Liver (tissue), 7 donors: ENCODE measurements at regions not wholly inside any gene's neighbourhood (a gene's known extent, or its start where the extent isn't known, plus 50 kb on each side); places are given as distances from the start of the nearest gene placed in this dataset.

ENCODE experiments used
- DNase-seq: peaks from one replicate; pipeline ENCODE4 v3.0.0-alpha.2; 2017; ENCODE audit warnings: low spot score
- H3K27ac ChIP-seq, 2 donors: one replicate each; pipeline ENCODE4 v1.7.0; 2013; ENCODE audit warnings: inconsistent platforms in 2 of 2, low read length in 2 of 2, control low read depth in 1 of 2, low read depth in 1 of 2, mild to moderate bottlenecking in 1 of 2
- H3K27me3 ChIP-seq, 4 donors: one replicate each; pipeline versions ENCODE4 v1.6.1 to v1.7.0; 2013; ENCODE audit warnings: low read length in 3 of 4, inconsistent platforms in 1 of 4, mild to moderate bottlenecking in 1 of 4, moderate library complexity in 1 of 4; ENCODE audit not compliant: control insufficient read depth in 4 of 4, insufficient read depth in 4 of 4
- H3K36me3 ChIP-seq, 4 donors: one replicate each; pipeline versions ENCODE4 v1.6.1 to v1.7.0; 2013; ENCODE audit warnings: low read length in 3 of 4, mild to moderate bottlenecking in 3 of 4, low read depth in 1 of 4, moderate library complexity in 1 of 4; ENCODE audit not compliant: control insufficient read depth in 4 of 4, insufficient read depth in 3 of 4
- H3K4me1 ChIP-seq, 4 donors: one replicate each; pipeline versions ENCODE4 v1.6.1 to v1.7.0; 2013; ENCODE audit warnings: low read length in 3 of 4, mild to moderate bottlenecking in 3 of 4, moderate library complexity in 1 of 4; ENCODE audit not compliant: control insufficient read depth in 4 of 4, insufficient read depth in 4 of 4
- H3K4me3 ChIP-seq, 3 donors: one replicate each; pipeline versions ENCODE4 v1.6.1 to v1.7.0; 2013; ENCODE audit warnings: low read length in 3 of 3, control low read depth in 1 of 3, low read depth in 1 of 3, mild to moderate bottlenecking in 1 of 3
- H3K9ac ChIP-seq, 2 donors: one replicate each; pipeline ENCODE4 v1.7.0; 2013; ENCODE audit warnings: low read length in 2 of 2, mild to moderate bottlenecking in 2 of 2, moderate library complexity in 2 of 2, control low read depth in 1 of 2, low read depth in 1 of 2
- H3K9me3 ChIP-seq, 4 donors: one replicate each; pipeline versions ENCODE4 v1.6.1 to v1.7.0; 2013; ENCODE audit warnings: low read length in 3 of 4; ENCODE audit not compliant: control insufficient read depth in 4 of 4
- ATF3 ChIP-seq: IDR thresholded peaks from 2 replicates; pipeline ENCODE4 v1.6.1; 2016; ENCODE audit warnings: antibody characterized with exemption
- CTCF ChIP-seq: fragments of 150-350 bp; IDR thresholded peaks from 2 replicates; pipeline ENCODE4 v1.5.1; 2017; ENCODE audit warnings: improper control_type of control experiment, low read depth, low read length; ENCODE audit not compliant: missing input control
- EGR1 ChIP-seq, 2 donors: IDR thresholded peaks; 2 replicates each; pipeline ENCODE4 v1.6.1; 2016 to 2018; ENCODE audit warnings: antibody characterized with exemption in 2 of 2, low read depth in 2 of 2
- FOXA1 ChIP-seq: IDR thresholded peaks from 2 replicates; pipeline ENCODE4 v1.6.1; 2016; ENCODE audit warnings: antibody characterized with exemption
- GABPA ChIP-seq, 2 donors: IDR thresholded peaks in 1 of 2; conservative IDR thresholded peaks in 1 of 2; 2 replicates each; pipeline ENCODE4 v1.6.1; 2016; ENCODE audit warnings: antibody characterized with exemption in 2 of 2, mild to moderate bottlenecking in 1 of 2, moderate library complexity in 1 of 2
- HNF4A ChIP-seq, 2 donors: conservative IDR thresholded peaks; 2 replicates each; pipeline ENCODE4 v1.6.1; 2016; ENCODE audit warnings: antibody characterized with exemption in 2 of 2, mild to moderate bottlenecking in 2 of 2
- HNF4G ChIP-seq: IDR thresholded peaks from 2 replicates; pipeline ENCODE4 v1.6.1; 2016; ENCODE audit warnings: antibody characterized with exemption
- JUND ChIP-seq, 2 donors: IDR thresholded peaks; 2 replicates each; pipeline ENCODE4 v1.6.1; 2016; ENCODE audit warnings: antibody characterized with exemption in 2 of 2
- RAD21 ChIP-seq, 2 donors: IDR thresholded peaks; 2 replicates each; pipeline ENCODE4 v1.6.1; 2016; ENCODE audit warnings: antibody characterized with exemption in 2 of 2, mild to moderate bottlenecking in 2 of 2
- REST ChIP-seq: IDR thresholded peaks from 2 replicates; pipeline ENCODE4 v1.6.1; 2016; ENCODE audit warnings: antibody characterized with exemption, mild to moderate bottlenecking
- RXRA ChIP-seq, 2 donors: IDR thresholded peaks; 2 replicates each; pipeline ENCODE4 v1.6.1; 2017 to 2018; ENCODE audit warnings: antibody characterized with exemption in 2 of 2, mild to moderate bottlenecking in 1 of 2
- SP1 ChIP-seq: IDR thresholded peaks from 2 replicates; pipeline ENCODE4 v1.6.1; 2018; ENCODE audit warnings: antibody characterized with exemption, mild to moderate bottlenecking
- TAF1 ChIP-seq: conservative IDR thresholded peaks from 2 replicates; pipeline ENCODE4 v1.6.1; 2016; ENCODE audit warnings: antibody characterized with exemption, mild to moderate bottlenecking
- YY1 ChIP-seq: IDR thresholded peaks from 2 replicates; pipeline ENCODE4 v1.6.1; 2016; ENCODE audit warnings: antibody characterized with exemption, mild to moderate bottlenecking
- ZBTB33 ChIP-seq: IDR thresholded peaks from 2 replicates; pipeline ENCODE4 v1.6.1; 2016; ENCODE audit warnings: antibody characterized with exemption
- donor health status: healthy.
- donor health status: healthy.
- donor health status: healthy.
- donor health status: healthy.

- TF ChIP-seq CTCF (no peak), FOXA1 (no peak), YY1 (no peak), RXRA (IDR thresholded peaks at IDR 0.05) (no peak), TAF1 (no peak), SP1 (no peak), HNF4A (conservative IDR thresholded peaks at IDR 0.05) (no peak)
Measured at GRCh38 chr1:208835097-208835463, 590.9 kb upstream of the PLXNA2 start (continued).

GRCh38 chr1:208835781-208836180 is 591.6 kb upstream of the PLXNA2 start:
- no peaks in the 10 kb centered on the region for H3K9me3 ChIP-seq
- no peak overlapping the region for H3K27ac ChIP-seq
- H3K4me1 ChIP-seq, result no peaks in the 10 kb centered on the region
- peaks cover 0 to 1% (median 0%) of the 10 kb centered on the region in 4 donors for H3K36me3 ChIP-seq
- DNase-seq, result no peak
- no peak overlapping the region for H3K4me3 ChIP-seq
- no peak for TF ChIP-seq JUND (IDR thresholded peaks at IDR 0.05)
- TF ChIP-seq YY1, result no peak
- TF ChIP-seq GABPA (IDR thresholded peaks at IDR 0.05 in 1 of 2, conservative IDR thresholded peaks at IDR 0.05 in 1 of 2), result no peak
- no peak for TF ChIP-seq RAD21 (IDR thresholded peaks at IDR 0.05)
- TF ChIP-seq ZBTB33, result no peak
- no peak for TF ChIP-seq HNF4G
- no peak for TF ChIP-seq EGR1 (IDR thresholded peaks at IDR 0.05; ENCODE audit: low read depth in 2 of 2)
- TF ChIP-seq HNF4A (conservative IDR thresholded peaks at IDR 0.05), result no peak
- TF ChIP-seq SP1, result no peak
- TF ChIP-seq ATF3, result no peak
- no peak for TF ChIP-seq TAF1
- no peak for TF ChIP-seq CTCF
- TF ChIP-seq RXRA (IDR thresholded peaks at IDR 0.05), result no peak
- no peaks in the 10 kb centered on the region for H3K27me3 ChIP-seq
- no peak overlapping the region for H3K9ac ChIP-seq

GRCh38 chr1:208837242-208837641 is 593.1 kb upstream of the PLXNA2 start:
- TF ChIP-seq GABPA (IDR thresholded peaks at IDR 0.05 in 1 of 2, conservative IDR thresholded peaks at IDR 0.05 in 1 of 2) (no peak), HNF4A (conservative IDR thresholded peaks at IDR 0.05) (no peak), REST (no peak), ATF3 (no peak)
- H3K4me1 ChIP-seq, result no peaks in the 10 kb centered on the region
- no peak overlapping the region for H3K9ac ChIP-seq
- H3K4me3 ChIP-seq, result no peak overlapping the region
- no peak for DNase-seq
- no peak overlapping the region for H3K27ac ChIP-seq
- H3K36me3 ChIP-seq, result peaks cover 0 to 1% (median 0%) of the 10 kb centered on the region in 4 donors
- no peaks in the 10 kb centered on the region for H3K9me3 ChIP-seq
- no peaks in the 10 kb centered on the region for H3K27me3 ChIP-seq
